GM12892 (cell line): ENCODE measurements at regions not wholly inside any gene's neighbourhood (a gene's known extent, or its start where the extent isn't known, plus 50 kb on each side); places are given as distances from the start of the nearest gene placed in this dataset.

ENCODE experiments used
- POLR2A ChIP-seq: IDR thresholded peaks from 2 replicates; pipeline ENCODE4 v1.6.1; 2011; ENCODE audit warnings: low read depth, low read length, control low read depth
- POLR2AphosphoS5 ChIP-seq: IDR thresholded peaks from 2 replicates; pipeline ENCODE4 v1.6.1; 2011; ENCODE audit warnings: low read depth, low read length, control low read depth

GRCh38 chr12:115177899-115178298 is 493.9 kb upstream of the TBX3 start:
- TF ChIP-seq POLR2AphosphoS5 = no peak
- no peak for TF ChIP-seq POLR2A
